ENCODE measurements at regions not wholly inside any gene's neighbourhood (a gene's known extent, or its start where the extent isn't known, plus 50 kb on each side); places are given as distances from the start of the nearest gene placed in this dataset.

DNA sequence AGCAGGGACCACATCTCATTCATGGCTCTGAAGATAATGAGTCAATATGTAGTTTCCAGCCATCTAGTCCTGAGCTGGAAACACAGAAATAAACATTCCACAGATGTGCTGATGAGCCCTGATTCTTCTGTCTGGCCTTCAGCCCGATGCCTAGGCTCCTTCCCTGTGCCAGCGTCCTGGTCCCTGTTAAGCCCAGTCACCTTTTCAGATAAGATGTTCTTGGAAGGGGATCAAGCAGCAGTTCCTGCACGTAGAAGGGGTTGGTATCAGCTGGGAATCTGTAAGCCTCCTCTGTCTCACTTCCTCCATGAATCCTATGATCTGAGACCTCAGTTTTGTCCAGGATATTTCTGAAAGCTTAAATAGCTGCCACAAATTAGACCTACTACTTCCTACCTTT, 149.3 kb downstream of the TTC32 start:
- TF ChIP-seq, protein P1, sequence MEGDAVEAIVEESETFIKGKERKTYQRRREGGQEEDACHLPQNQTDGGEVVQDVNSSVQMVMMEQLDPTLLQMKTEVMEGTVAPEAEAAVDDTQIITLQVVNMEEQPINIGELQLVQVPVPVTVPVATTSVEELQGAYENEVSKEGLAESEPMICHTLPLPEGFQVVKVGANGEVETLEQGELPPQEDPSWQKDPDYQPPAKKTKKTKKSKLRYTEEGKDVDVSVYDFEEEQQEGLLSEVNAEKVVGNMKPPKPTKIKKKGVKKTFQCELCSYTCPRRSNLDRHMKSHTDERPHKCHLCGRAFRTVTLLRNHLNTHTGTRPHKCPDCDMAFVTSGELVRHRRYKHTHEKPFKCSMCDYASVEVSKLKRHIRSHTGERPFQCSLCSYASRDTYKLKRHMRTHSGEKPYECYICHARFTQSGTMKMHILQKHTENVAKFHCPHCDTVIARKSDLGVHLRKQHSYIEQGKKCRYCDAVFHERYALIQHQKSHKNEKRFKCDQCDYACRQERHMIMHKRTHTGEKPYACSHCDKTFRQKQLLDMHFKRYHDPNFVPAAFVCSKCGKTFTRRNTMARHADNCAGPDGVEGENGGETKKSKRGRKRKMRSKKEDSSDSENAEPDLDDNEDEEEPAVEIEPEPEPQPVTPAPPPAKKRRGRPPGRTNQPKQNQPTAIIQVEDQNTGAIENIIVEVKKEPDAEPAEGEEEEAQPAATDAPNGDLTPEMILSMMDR (conservative IDR thresholded peaks at IDR 0.05; ENCODE audit: low read depth, low read length), result no peak
- no peak for TF ChIP-seq EZH2 (IDR thresholded peaks at IDR 0.05; ENCODE audit: low read length, unreplicated experiment)

All from PC-3 (cell line).